ENCODE measurements at regions not wholly inside any gene's neighbourhood (a gene's known extent, or its start where the extent isn't known, plus 50 kb on each side); places are given as distances from the start of the nearest gene placed in this dataset.
"Not testable (repeated sequence)": the region's sequence is repeated elsewhere in the genome, so short reads cannot be mapped to it uniquely, and the experiment has no call there.

DNA sequence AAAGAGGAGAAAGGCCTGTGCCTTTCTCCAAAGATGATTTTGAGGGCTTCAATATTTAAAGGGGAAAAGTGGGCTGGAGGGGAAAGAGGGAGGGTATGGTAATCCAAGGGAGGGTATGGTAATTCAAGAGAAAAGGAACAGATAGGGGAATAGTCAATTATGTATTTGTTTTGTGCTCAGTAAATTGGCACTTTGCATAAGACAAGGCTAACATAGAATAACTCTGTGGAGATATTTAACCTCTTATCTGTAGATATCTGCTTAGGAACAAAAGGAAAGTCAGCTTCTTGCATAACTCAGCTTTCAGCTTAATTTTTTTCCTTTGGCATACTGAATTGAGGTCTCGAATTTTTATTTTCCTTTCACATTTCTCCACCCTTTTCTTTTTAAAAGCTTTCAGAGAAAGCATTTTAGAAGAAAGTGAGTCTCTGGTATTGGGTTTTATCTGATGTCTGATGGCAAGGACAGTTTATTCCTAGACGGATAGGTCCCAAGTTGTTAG is 119.9 kb upstream of the F3 start:
- DNase-seq (ENCODE audit: low spot score), result no peak
- TF ChIP-seq, protein P1, sequence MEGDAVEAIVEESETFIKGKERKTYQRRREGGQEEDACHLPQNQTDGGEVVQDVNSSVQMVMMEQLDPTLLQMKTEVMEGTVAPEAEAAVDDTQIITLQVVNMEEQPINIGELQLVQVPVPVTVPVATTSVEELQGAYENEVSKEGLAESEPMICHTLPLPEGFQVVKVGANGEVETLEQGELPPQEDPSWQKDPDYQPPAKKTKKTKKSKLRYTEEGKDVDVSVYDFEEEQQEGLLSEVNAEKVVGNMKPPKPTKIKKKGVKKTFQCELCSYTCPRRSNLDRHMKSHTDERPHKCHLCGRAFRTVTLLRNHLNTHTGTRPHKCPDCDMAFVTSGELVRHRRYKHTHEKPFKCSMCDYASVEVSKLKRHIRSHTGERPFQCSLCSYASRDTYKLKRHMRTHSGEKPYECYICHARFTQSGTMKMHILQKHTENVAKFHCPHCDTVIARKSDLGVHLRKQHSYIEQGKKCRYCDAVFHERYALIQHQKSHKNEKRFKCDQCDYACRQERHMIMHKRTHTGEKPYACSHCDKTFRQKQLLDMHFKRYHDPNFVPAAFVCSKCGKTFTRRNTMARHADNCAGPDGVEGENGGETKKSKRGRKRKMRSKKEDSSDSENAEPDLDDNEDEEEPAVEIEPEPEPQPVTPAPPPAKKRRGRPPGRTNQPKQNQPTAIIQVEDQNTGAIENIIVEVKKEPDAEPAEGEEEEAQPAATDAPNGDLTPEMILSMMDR (IDR thresholded peaks at IDR 0.05; ENCODE audit: extremely low read depth, insufficient read depth, missing control alignments), result no peak
- in situ Hi-C loops (cut with MboI; ENCODE audit: low pct_unique_long_range_greater_than_20kb, low sequenced_read_pairs, unreplicated experiment), result no loop called here

DNA sequence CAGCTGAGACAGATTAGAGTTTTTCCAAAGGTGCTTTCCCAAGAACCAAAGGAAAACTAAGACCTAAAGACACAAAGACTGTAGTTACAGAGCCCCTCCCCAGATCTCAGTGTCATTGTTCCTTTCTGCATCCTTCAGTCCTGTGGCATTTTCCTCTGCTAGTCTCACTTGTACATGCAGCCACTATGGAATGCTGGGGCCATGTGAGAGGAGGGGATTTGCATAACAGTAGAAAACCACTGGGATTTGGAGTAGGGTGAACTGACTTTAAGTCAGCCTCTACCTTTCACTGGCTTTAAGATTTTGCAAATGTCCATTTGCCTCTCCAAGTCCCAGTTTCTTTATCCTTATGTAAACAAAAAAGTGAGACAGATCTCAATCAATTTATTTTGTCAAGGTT is 119.4 kb upstream of the F3 start:
- DNase-seq (ENCODE audit: low spot score), result no peak
- in situ Hi-C loops (cut with MboI; ENCODE audit: low pct_unique_long_range_greater_than_20kb, low sequenced_read_pairs, unreplicated experiment), result no loop called here

DNA sequence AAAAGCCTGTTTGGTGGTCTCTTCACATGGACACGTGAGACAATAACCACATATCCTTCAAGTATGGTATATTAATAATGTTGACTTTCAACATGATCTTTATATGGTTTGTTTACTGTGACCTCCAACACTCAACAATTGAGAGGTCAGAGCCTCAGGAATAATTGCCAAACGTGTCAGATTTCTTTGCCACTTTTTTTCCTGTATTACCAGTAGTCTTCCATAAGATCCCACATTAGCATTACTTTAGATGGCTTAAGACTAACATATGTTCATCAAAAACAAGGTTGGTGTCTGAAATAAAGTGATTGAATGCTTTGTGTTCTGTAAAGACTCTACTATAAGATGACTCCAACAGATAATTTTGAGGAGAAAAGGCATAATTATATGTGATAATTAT is 118.7 kb upstream of the F3 start:
- no peak for DNase-seq (ENCODE audit: low spot score)
- TF ChIP-seq, protein P1 (IDR thresholded peaks at IDR 0.05; ENCODE audit: extremely low read depth, insufficient read depth, missing control alignments), result no peak
- in situ Hi-C loops (cut with MboI; ENCODE audit: low pct_unique_long_range_greater_than_20kb, low sequenced_read_pairs, unreplicated experiment), result no loop called here

More for the DNA sequence above, 119.4 kb upstream of the F3 start:
- TF ChIP-seq, protein P1 (IDR thresholded peaks at IDR 0.05; ENCODE audit: extremely low read depth, insufficient read depth, missing control alignments), result no peak

DNA sequence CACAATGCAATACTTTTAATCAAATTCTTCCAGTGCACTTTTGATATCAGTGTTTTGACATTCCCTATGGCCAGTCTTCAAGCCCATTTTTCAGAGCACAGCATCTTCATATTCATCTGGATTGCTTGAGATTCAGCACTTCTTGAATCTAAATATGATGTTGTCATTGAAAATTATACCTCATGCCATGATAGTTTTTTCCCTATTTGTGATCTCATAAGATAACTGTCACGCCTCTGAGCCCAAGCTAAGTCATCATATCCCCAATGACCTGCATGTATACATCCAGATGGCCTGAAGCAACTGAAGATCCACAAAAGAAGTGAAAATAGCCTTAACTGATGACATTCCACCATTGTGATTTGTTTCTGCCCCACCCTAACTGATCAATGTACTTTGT is 117.6 kb upstream of the F3 start:
- DNase-seq (ENCODE audit: low spot score); in situ Hi-C loops (cut with MboI; ENCODE audit: low pct_unique_long_range_greater_than_20kb, low sequenced_read_pairs, unreplicated experiment): not testable (repeated sequence)

DNA sequence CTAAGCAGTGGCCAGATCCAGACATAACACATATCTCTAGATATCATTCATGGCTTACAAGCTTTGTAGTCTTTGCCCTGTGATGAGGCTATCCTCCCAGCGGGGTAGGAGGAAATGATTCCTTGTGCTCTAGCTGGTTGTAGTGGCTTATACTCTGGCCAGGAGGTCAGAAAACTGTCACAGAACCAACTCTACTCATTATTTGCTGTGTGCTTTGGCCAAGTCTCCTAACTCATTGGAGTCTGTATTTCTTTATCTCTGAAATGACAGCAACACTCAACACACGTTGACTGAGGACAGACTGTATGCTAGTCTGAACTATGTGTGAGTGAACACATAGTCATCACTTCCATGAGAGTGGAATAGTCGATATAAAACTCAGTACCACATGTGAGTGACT is 116.7 kb upstream of the F3 start:
- DNase-seq (ENCODE audit: low spot score), result no peak

DNA sequence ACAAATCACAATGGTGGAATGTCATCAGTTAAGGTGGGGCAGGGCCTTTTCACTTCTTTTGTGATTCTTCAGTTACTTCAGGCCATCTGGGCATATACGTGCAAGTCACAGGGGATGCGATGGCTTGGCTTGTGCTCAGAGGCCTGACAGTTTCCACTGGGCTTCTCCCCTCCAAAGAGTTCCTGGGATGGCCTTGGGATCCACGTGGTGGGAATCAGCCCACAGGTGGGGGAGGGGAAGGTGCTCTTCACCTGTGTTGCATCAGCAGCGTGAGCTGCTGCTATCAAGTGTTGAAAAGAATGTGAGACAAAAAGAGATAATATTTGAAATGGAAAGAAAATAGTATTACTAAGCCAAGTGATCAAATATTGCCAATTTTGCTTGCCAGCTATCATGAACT is 116.2 kb upstream of the F3 start:
- in situ Hi-C loops (cut with MboI; ENCODE audit: low pct_unique_long_range_greater_than_20kb, low sequenced_read_pairs, unreplicated experiment); DNase-seq (ENCODE audit: low spot score): not testable (repeated sequence)

More for the DNA sequence above, 116.7 kb upstream of the F3 start:
- TF ChIP-seq, protein P1 (IDR thresholded peaks at IDR 0.05; ENCODE audit: extremely low read depth, insufficient read depth, missing control alignments), result no peak
- in situ Hi-C loops (cut with MboI; ENCODE audit: low pct_unique_long_range_greater_than_20kb, low sequenced_read_pairs, unreplicated experiment), result no loop called here

DNA sequence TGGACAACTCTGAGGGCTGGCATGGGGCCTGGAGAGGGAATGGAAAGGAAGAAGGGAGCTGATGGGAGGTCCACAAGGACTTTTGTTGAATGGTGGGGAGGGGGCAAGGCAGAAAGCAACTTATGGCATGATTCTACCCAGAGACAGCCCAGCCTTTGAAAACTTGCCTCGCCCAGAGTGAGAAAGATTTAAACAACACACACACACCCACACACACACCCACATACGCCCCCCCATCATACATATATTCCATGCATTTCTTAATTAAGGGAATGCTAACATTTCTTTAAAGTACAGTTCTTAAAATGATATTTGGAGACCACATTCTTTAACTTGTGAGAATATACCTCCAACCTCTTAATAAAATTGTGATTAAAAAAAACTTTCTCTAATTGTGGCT is 115.4 kb upstream of the F3 start:
- in situ Hi-C loops (cut with MboI; ENCODE audit: low pct_unique_long_range_greater_than_20kb, low sequenced_read_pairs, unreplicated experiment), result no loop called here
- DNase-seq (ENCODE audit: low spot score), result no peak
- TF ChIP-seq, protein P1 (IDR thresholded peaks at IDR 0.05; ENCODE audit: extremely low read depth, insufficient read depth, missing control alignments), result no peak

DNA sequence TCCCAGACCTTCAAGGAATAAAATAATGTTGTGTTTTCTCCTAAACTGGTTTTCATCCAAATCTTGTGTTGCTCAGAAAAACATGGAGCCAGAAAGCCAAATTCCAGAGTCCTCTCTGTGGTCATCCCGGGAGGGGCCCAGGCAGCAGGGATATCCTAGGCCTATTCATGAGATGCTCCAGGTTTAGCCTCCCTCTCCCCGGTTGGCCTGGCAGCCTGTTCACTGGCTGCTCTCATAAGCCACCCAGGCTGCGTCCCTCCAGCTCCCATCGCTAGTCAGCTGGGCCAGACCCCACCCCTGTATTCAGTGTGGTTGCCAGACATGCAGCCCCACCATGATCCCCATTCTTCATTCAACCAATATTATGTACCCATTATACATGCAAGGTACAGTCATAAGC is 113.4 kb upstream of the F3 start:
- DNase-seq (ENCODE audit: low spot score), result no peak
- in situ Hi-C loops (cut with MboI; ENCODE audit: low pct_unique_long_range_greater_than_20kb, low sequenced_read_pairs, unreplicated experiment), result no loop called here
- TF ChIP-seq, protein P1 (IDR thresholded peaks at IDR 0.05; ENCODE audit: extremely low read depth, insufficient read depth, missing control alignments), result no peak

Data from GM13977 (cell line).